H1 (cell line): ENCODE measurements at regions not wholly inside any gene's neighbourhood (a gene's known extent, or its start where the extent isn't known, plus 50 kb on each side); places are given as distances from the start of the nearest gene placed in this dataset.

ENCODE experiments used
- FOSL1 ChIP-seq: IDR thresholded peaks from 2 replicates; pipeline ENCODE4 v1.6.1; 2011; ENCODE audit warnings: mild to moderate bottlenecking, low read depth, low read length, moderate library complexity; ENCODE audit not compliant: insufficient read depth
- SUZ12 ChIP-seq: fragments of 200-600 bp; sonication (generic); IDR thresholded peaks from 2 replicates; pipeline ENCODE4 v1.6.1; 2012; ENCODE audit warnings: mild to moderate bottlenecking, inconsistent platforms, low read length, moderate library complexity, mixed read lengths
- TF ChIP-seq, protein P1 (sequence below): fragments of 300-600 bp; sonication (generic); IDR thresholded peaks from 2 replicates; pipeline ENCODE4 v1.7.1; 2012; ENCODE audit warnings: low read length, moderate library complexity, mild to moderate bottlenecking, inconsistent platforms; ENCODE audit not compliant: insufficient replicate concordance

DNA sequence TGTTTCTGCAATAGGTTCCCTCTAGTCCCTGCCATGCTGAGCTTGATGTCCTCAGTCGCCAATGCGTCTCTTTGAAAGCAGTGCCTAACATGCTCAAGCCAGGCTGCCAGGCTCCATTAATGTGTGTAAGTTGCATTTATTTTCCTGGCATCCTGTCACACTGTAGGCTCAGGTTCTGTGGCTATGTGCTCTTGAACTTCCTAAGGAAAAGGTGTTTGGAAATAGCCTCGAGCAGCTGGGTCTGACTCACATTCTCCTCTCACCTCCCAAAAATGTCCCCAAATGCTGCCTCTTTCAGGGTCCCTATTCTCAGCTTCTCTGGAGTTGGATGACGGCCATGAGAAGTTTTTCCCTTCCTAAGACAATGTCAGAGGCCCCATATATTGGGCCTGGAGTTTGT is 58.0 kb upstream of the SLC14A2 start (continued):
- TF ChIP-seq, protein P1, sequence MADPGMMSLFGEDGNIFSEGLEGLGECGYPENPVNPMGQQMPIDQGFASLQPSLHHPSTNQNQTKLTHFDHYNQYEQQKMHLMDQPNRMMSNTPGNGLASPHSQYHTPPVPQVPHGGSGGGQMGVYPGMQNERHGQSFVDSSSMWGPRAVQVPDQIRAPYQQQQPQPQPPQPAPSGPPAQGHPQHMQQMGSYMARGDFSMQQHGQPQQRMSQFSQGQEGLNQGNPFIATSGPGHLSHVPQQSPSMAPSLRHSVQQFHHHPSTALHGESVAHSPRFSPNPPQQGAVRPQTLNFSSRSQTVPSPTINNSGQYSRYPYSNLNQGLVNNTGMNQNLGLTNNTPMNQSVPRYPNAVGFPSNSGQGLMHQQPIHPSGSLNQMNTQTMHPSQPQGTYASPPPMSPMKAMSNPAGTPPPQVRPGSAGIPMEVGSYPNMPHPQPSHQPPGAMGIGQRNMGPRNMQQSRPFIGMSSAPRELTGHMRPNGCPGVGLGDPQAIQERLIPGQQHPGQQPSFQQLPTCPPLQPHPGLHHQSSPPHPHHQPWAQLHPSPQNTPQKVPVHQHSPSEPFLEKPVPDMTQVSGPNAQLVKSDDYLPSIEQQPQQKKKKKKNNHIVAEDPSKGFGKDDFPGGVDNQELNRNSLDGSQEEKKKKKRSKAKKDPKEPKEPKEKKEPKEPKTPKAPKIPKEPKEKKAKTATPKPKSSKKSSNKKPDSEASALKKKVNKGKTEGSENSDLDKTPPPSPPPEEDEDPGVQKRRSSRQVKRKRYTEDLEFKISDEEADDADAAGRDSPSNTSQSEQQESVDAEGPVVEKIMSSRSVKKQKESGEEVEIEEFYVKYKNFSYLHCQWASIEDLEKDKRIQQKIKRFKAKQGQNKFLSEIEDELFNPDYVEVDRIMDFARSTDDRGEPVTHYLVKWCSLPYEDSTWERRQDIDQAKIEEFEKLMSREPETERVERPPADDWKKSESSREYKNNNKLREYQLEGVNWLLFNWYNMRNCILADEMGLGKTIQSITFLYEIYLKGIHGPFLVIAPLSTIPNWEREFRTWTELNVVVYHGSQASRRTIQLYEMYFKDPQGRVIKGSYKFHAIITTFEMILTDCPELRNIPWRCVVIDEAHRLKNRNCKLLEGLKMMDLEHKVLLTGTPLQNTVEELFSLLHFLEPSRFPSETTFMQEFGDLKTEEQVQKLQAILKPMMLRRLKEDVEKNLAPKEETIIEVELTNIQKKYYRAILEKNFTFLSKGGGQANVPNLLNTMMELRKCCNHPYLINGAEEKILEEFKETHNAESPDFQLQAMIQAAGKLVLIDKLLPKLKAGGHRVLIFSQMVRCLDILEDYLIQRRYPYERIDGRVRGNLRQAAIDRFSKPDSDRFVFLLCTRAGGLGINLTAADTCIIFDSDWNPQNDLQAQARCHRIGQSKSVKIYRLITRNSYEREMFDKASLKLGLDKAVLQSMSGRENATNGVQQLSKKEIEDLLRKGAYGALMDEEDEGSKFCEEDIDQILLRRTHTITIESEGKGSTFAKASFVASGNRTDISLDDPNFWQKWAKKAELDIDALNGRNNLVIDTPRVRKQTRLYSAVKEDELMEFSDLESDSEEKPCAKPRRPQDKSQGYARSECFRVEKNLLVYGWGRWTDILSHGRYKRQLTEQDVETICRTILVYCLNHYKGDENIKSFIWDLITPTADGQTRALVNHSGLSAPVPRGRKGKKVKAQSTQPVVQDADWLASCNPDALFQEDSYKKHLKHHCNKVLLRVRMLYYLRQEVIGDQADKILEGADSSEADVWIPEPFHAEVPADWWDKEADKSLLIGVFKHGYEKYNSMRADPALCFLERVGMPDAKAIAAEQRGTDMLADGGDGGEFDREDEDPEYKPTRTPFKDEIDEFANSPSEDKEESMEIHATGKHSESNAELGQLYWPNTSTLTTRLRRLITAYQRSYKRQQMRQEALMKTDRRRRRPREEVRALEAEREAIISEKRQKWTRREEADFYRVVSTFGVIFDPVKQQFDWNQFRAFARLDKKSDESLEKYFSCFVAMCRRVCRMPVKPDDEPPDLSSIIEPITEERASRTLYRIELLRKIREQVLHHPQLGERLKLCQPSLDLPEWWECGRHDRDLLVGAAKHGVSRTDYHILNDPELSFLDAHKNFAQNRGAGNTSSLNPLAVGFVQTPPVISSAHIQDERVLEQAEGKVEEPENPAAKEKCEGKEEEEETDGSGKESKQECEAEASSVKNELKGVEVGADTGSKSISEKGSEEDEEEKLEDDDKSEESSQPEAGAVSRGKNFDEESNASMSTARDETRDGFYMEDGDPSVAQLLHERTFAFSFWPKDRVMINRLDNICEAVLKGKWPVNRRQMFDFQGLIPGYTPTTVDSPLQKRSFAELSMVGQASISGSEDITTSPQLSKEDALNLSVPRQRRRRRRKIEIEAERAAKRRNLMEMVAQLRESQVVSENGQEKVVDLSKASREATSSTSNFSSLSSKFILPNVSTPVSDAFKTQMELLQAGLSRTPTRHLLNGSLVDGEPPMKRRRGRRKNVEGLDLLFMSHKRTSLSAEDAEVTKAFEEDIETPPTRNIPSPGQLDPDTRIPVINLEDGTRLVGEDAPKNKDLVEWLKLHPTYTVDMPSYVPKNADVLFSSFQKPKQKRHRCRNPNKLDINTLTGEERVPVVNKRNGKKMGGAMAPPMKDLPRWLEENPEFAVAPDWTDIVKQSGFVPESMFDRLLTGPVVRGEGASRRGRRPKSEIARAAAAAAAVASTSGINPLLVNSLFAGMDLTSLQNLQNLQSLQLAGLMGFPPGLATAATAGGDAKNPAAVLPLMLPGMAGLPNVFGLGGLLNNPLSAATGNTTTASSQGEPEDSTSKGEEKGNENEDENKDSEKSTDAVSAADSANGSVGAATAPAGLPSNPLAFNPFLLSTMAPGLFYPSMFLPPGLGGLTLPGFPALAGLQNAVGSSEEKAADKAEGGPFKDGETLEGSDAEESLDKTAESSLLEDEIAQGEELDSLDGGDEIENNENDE: no peak
- TF ChIP-seq FOSL1 (no peak), SUZ12 (no peak)
